Osteoblast (primary cell): ENCODE measurements at regions not wholly inside any gene's neighbourhood (a gene's known extent, or its start where the extent isn't known, plus 50 kb on each side); places are given as distances from the start of the nearest gene placed in this dataset.

Experiments used
- DNase-seq: peaks from one replicate; pipeline ENCODE4 v3.0.0; 2011; ENCODE audit warnings: low spot score, mixed read lengths; ENCODE audit not compliant: insufficient read length; ENCODE audit errors: missing footprints
- H2AFZ ChIP-seq: 2 replicates; pipeline ENCODE4 v1.6.0; 2011; ENCODE audit warnings: mild to moderate bottlenecking, low read length
- H3K27ac ChIP-seq: 2 replicates; pipeline ENCODE4 v1.5.1; 2011; ENCODE audit warnings: mild to moderate bottlenecking, low read depth, low read length, moderate library complexity
- H3K27me3 ChIP-seq: 2 replicates; pipeline ENCODE4 v1.6.0; 2012; ENCODE audit warnings: mild to moderate bottlenecking, control low read depth, inconsistent platforms, low read length, moderate library complexity; ENCODE audit not compliant: insufficient read depth
- H3K36me3 ChIP-seq: 2 replicates; pipeline ENCODE4 v1.5.1; 2011; ENCODE audit warnings: mild to moderate bottlenecking, low read length, control low read depth, moderate library complexity; ENCODE audit not compliant: insufficient read depth
- H3K4me1 ChIP-seq: 2 replicates; pipeline ENCODE4 v1.5.1; 2011; ENCODE audit warnings: mild to moderate bottlenecking, low read length, control low read depth, moderate library complexity; ENCODE audit not compliant: insufficient read depth
- H3K4me2 ChIP-seq: 2 replicates; pipeline ENCODE4 v1.6.0; 2011; ENCODE audit warnings: mild to moderate bottlenecking, low read length; ENCODE audit not compliant: insufficient read depth
- H3K4me3 ChIP-seq: fragments of 200-600 bp; sonication (generic); 3 replicates; pipeline ENCODE4 v1.5.1; 2012; ENCODE audit warnings: mild to moderate bottlenecking, low read length, inconsistent platforms; ENCODE audit not compliant: insufficient read depth
- H3K79me2 ChIP-seq: 2 replicates; pipeline ENCODE4 v1.6.0; 2012; ENCODE audit warnings: mild to moderate bottlenecking, low read length, control low read depth, inconsistent platforms; ENCODE audit not compliant: insufficient read depth
- H3K9me3 ChIP-seq: 2 replicates; pipeline ENCODE4 v1.5.1; 2011; ENCODE audit warnings: low read depth, low read length, control low read depth
- H4K20me1 ChIP-seq: 2 replicates; pipeline ENCODE4 v1.6.0; 2012; ENCODE audit warnings: mild to moderate bottlenecking, low read length, control low read depth; ENCODE audit not compliant: insufficient read depth
- CTCF ChIP-seq: IDR thresholded peaks from 2 replicates; pipeline ENCODE4 v1.5.1; 2011; ENCODE audit warnings: mild to moderate bottlenecking, low read depth, low read length, moderate library complexity; ENCODE audit errors: extremely low read depth

- no peaks in the 10 kb centered on the region for H3K9me3 ChIP-seq
- H3K36me3 ChIP-seq = no peaks in the 10 kb centered on the region
- no peak for TF ChIP-seq CTCF
- DNase-seq = no peak
- H4K20me1 ChIP-seq = no peaks in the 10 kb centered on the region
- no peak overlapping the region for H3K4me2 ChIP-seq
- peaks cover 44% of the 10 kb centered on the region for H3K27me3 ChIP-seq
- H3K27ac ChIP-seq = no peak overlapping the region
- H3K4me1 ChIP-seq = no peaks in the 10 kb centered on the region
- H3K4me3 ChIP-seq = no peak overlapping the region
- no peak overlapping the region for H2AFZ ChIP-seq
- no peaks in the 10 kb centered on the region for H3K79me2 ChIP-seq
Observed at GRCh38 chr10:133032976-133033741, 54.6 kb upstream of the ADGRA1 start.

- Histone ChIP-seq H3K4me1 (no peaks in the 10 kb centered on the region), H3K79me2 (no peaks in the 10 kb centered on the region), H3K9me3 (no peaks in the 10 kb centered on the region), H3K36me3 (no peaks in the 10 kb centered on the region), H4K20me1 (no peaks in the 10 kb centered on the region), H2AFZ (no peak overlapping the region), H3K4me3 (no peak overlapping the region), H3K4me2 (no peak overlapping the region), H3K27me3 (peaks cover 38% of the 10 kb centered on the region), H3K27ac (no peak overlapping the region)
- TF ChIP-seq CTCF = no peak
- no peak for DNase-seq
Observed at GRCh38 chr10:133032231-133032630, 55.5 kb upstream of the ADGRA1 start.

- TF ChIP-seq CTCF = no peak
- Histone ChIP-seq H3K27me3 (peaks cover 35% of the 10 kb centered on the region), H3K36me3 (no peaks in the 10 kb centered on the region), H3K9me3 (no peaks in the 10 kb centered on the region), H3K4me3 (no peak overlapping the region), H3K79me2 (no peaks in the 10 kb centered on the region), H3K27ac (no peak overlapping the region), H2AFZ (no peak overlapping the region), H3K4me2 (no peak overlapping the region), H3K4me1 (no peaks in the 10 kb centered on the region), H4K20me1 (no peaks in the 10 kb centered on the region)
- no peak for DNase-seq
Observed at GRCh38 chr10:133031541-133032125, 56.1 kb upstream of the ADGRA1 start.

GRCh38 chr10:133030781-133031180 lies 56.9 kb upstream of the ADGRA1 start:
- Histone ChIP-seq H3K79me2 (no peaks in the 10 kb centered on the region), H3K9me3 (no peaks in the 10 kb centered on the region), H3K27me3 (peaks cover 27% of the 10 kb centered on the region), H4K20me1 (no peaks in the 10 kb centered on the region), H3K4me3 (no peak overlapping the region), H3K36me3 (no peaks in the 10 kb centered on the region), H3K4me2 (no peak overlapping the region), H2AFZ (no peak overlapping the region), H3K27ac (no peak overlapping the region), H3K4me1 (no peaks in the 10 kb centered on the region)
- no peak for TF ChIP-seq CTCF
- DNase-seq = no peak
